DMS79 (cell line): ENCODE measurements at regions not wholly inside any gene's neighbourhood (a gene's known extent, or its start where the extent isn't known, plus 50 kb on each side); places are given as distances from the start of the nearest gene placed in this dataset.
"Not testable (repeated sequence)": the region's sequence is repeated elsewhere in the genome, so short reads cannot be mapped to it uniquely, and the experiment has no call there.

Experiments
- DNase-seq: peaks from one replicate; lab custom pipeline; 2025; lab: John Stamatoyannopoulos, UW

DNA sequence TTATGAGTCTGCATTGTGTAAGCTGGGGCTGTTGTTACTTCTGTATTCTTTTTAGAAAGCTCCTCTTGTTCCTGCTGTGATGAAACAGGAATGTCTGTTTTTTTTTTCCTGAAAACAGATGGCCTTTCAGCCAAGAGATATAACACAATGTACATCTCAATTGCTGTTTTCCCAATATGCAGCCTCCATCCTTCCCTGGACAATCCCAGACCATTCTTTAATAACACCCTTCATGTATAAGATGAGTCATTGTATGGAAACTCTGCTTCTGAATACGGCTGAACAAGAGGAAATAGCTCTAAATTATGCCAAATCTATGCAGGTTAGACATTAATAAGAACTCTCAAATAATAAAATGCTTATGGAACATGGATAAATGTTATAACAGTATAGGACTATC is 60.2 kb upstream of the LRRC4C start:
- DNase-seq: no peak

DNA sequence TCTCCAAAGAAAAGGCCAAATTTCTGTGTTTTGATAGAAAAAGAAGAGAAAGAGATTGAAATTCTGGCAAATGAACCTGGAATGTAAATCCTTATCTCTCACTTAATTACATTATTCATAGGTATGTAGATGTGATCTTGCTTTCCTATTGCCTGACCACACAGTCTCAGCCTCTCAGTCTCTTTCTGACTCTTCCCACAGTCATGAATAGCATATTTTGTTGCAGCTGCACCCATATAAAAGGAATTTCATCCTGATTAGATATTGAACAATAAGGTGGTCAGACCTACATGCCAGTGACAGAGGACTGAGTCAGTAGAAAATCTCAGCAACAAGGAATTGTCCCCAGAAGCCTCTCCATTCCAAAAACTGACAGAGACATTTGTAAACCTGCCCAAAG is 62.9 kb upstream of the LRRC4C start:
- no peak for DNase-seq

DNA sequence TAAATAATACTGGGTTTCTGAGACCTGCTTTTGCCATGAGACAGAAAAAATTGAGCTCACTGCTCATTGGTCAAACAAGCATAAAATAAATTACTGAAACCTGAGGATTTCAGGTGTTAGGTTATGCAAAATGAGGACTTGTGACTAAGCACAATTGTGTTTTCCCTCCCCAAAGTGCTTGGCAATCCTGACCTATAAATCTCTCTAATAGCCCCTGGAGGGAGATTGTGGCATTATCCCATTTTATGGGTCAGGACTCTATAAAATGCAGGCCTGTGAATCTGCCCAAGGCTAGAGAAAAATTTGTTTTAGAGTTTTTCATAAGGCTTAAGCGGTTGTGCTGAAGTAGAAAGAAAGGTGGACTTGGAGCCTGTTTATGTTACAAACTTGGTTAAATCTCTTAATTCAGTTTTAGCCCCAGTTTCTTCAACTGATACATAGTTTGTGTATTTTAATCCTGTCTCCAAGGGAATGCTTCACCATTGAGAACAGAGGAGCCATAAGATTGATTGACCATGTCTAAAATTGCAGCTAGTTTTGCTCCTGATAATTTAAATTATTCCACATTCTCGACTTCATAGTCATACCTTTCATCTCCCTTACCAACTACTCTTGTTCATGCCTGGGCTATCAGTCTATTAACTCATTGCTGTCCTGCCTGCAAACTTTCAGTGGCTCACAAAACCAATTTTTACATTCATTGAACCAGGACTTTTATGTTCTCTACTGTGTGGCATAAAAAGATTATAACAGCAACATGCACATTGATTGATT is 63.6 kb upstream of the LRRC4C start:
- no peak for DNase-seq

DNA sequence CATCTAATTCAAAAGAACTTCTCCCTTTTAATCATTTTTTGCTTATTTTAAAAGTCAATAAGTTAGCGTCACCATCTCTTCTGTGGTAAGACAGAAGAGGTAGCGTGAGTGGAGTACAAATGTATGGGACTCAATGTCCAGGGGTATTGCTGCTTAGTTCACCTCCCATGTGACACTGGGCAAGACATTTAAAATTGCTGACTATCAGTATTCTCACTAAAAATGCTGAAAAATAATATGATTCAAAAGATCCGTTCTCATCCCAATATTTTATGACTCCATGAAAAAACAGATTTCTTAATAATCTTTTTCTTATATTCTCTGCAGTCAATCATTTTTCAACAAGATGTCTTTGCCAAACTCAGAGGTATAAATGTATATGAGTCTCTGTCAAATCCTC is 68.1 kb upstream of the LRRC4C start:
- no peak for DNase-seq

DNA sequence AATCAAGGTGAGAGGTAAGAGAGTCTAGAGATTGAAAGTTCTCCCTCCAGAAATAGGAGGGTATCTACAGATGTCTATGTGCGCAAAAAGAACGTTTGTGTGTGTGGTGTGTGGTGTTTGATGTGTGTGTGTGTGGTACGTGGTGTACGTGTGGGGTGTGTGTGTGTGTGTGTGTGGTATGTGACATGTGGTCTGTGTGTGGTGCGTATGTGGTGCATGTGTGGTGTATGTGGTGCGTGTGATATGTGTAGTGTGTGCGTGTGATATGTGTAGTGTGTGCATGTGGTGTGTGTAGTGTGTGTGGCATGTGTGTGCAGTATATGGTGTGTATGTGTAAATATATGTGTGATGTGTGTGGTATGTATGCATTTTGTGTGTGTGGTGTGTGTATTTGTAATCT is 73.0 kb upstream of the LRRC4C start:
- no peak for DNase-seq

DNA sequence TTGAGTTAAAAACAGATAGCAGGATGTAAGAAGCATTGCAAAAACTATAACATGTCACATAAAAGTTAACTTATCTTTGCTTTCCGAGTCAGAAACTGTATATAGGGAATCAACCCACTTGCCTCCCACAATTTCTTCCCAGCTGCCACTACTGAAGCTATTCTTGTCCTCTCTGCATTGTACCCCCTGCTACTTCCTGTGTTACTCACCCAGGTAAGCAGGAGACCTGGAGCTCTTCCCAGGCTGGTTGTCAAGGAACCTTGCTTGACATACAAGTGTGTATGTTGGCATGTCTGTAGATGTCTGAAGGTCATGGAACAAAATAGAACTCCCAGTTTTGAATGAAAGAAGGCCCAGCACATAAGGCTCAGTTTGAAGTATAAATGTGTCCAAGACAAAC is 74.3 kb upstream of the LRRC4C start:
- no peak for DNase-seq

DNA sequence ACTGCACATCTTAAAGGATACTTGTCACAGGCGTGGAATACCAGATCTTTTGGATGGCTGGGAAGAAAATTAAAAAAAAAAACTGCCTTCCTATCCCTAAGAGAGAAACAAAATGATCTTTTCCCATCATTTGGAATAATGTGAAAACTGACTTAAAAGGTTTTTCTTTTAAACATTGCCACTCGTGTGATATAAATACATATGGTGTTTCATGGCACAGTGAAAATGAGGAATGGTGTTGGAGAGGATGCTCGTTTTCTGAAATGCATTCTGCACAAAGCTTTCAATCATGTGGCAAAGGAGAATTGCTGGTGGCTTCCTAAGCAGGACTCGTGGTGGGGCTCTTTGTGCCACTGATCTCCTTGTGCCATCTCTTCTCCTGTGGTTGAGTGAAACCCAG is 74.9 kb upstream of the LRRC4C start:
- no peak for DNase-seq

DNA sequence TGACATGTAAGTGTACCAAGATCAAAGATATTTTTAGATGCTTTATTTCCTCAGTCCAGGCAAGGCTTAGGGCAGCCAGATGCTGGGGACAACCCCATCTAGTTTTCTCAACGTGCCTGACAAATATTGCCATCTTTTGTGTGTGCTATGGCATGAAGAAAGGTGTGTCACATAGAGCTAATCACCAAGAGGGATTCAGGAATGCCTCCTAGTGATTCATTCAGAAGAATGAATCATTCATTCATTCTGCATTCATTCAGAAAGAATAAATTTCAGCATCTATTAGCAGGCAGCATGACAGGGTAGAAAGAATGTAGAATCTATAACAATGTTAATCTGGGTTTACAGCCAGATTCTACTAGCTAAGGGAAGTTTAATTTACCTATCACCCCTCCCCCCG is 75.4 kb upstream of the LRRC4C start:
- no peak for DNase-seq

DNA sequence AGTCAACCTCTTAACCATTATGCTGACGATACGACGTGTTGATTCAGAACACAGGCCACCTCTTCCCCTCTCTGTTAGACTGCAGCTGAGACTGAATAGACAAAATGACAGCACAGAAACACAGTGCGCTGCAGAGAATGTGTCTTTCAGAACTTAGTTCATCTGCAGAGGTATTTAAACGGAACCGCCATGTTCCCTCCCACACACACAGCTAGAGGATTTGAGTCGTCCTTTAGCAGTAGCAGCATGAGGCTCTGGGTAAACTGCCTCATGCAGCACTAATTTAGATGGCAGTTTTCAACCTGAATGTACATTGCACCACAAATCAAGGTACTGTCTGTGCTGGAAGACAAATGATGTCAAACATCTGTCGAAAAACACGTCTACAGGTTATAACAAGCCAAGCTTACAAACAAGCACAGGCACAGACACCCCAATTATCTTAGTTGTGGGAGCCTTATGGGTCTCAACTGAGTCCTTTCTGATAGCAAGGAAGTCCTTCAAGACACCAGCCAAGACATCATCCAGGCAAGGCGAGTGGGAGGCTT is 76.6 kb upstream of the LRRC4C start:
- DNase-seq: no peak

DNA sequence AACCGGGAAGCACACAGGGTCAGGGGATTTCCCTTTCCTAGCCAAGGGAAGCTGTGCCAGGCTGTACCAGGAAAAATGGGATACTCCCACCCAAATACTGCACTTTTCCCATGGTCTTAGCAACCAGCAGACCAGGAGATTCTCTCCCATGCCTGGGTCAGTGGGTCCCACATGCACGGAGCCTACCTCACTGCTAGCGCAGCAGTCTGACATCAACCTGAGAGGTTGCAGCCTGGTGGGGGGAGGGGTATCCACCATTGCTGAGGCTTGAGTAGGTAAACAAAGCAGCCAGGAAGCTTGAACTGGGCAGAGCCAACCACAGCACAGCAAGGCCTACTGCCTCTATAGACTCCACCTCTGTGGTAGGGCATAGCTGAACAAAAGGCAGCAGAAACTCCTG is 85.5 kb upstream of the LRRC4C start:
- not testable (repeated sequence) for DNase-seq

DNA sequence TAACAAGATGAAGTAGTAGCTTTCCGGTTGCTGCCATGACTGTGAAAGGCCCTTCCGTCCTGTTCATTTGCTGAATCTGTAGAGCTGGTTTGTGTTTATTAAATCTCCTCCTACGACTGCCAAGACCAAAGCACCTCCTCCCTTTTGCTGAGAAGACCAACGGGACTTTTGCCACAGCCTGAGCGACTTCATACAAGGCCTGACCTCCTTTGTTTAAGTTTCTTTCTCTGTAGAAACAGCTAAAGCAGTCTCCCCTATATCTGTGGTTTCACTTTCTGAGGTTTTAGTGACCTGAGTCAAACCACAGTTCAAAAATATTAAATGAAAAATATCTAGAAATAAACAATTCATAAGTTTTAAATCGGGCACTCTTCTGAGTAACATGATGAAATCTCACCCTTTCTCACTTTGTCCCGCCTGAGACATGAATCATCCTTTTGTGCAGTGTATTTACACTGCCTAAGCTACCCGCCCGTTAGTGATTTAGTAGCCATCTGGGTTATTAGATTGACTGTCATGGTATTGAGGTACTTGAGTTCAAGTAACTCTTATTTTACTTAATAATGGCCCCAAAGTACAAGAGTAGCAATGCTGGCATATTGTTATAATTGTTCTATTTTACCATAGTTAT is 119.1 kb upstream of the LRRC4C start:
- DNase-seq: no peak

DNA sequence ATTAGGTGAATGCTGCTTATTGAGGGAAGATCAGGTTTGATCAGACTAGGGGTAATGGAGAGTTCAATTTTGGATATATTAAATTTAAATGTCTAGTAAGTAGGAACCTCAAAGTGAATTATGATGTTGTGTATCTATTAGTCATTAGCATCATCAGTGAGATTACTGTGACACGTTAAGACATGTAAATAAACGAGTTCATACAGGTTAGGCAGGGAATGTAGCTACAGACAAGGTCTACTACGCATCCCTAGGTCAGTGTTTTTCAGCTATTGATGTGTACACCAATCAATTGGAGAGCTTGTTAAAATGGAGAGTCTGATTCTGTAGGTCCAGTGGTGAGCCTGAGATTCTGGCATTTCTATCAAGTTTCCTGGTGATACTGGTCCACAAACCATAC is 120.1 kb upstream of the LRRC4C start:
- no peak for DNase-seq

DNA sequence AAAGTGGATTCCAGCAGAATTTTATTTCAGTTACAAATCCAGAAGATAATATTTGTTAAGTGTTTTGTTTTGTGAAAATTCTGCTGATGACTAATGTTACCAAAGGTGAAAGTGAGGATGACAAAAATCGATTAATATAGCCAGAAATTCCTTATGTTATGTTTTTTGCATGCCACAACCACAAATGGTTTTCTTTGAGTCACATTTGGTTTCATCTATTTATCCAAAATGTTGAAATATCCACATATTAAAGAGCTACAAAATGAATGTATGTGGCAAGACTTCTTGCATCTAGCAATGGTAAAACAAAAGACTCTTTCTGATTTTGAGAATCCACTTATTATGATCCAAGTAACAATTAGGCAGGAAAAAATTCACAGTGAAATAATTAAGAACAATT is 150.1 kb upstream of the LRRC4C start:
- DNase-seq: no peak

DNA sequence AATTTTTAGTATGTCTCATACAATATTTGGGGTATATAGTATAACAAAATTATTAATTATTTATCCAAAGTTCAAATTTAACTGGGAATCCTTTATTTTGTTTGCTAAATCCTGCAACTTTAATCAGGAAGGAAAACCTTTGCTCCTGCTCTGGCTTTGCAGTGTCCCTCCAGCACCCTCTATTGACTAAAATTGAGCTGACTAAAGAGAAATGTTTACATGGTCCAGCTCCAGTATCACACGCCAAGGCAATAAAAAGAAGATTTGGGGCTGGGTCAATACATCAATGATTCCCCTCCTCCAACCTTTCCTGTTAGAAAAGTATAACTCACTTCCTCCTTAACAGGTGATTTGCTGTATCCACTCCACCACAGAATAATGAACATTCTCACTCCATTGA is 153.0 kb upstream of the LRRC4C start:
- DNase-seq: no peak

DNA sequence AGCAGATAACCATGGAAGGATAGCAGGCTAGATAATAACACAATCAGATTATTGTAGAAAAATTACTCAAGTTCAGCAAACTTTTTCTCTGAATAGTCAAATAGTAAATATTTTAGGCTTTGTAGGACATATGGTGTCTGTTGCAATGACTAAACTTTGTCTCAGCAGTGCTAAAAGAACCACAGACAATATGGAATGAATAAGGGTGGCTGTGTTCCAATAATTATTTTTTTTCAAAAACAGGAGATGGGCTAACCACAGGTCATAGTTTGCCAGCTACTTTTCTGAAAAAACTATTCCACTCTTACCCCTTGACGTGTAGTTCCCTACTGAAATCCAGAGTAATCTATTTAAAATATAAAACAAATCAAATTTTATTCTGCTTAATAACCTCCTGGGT is 153.9 kb upstream of the LRRC4C start:
- no peak for DNase-seq

DNA sequence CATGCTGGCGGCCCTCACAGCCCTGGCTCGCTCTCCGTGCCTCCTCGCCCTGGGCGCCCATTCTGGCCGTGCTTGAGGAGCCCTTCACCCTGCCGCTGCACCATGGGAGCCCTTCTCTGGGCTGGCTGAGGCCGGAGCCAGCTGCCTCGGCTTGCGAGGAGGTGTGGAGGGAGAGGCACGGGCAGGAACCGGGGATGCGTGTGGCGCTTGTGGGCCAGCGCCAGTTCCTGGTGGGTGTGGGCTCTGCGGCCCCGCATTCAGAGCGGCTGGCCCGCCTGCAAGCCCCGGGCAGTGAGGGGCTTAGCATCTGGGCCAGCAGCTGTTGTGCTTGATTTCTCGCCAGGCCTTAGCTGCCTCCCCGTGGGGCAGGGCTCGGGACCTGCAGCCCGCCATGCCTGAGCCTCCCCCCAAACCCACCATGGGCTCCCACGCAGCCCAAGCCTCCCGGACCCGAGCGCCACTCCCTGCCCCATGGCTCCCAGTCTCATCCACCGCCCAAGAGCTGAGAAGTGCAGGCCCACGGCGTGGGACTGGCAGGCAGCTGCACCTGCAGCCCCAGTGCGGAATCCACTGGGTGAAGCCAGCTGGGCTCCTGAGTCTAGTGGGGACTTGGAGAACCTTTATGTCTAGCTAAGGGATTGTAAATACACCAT is 163.4 kb upstream of the LRRC4C start:
- no peak for DNase-seq

DNA sequence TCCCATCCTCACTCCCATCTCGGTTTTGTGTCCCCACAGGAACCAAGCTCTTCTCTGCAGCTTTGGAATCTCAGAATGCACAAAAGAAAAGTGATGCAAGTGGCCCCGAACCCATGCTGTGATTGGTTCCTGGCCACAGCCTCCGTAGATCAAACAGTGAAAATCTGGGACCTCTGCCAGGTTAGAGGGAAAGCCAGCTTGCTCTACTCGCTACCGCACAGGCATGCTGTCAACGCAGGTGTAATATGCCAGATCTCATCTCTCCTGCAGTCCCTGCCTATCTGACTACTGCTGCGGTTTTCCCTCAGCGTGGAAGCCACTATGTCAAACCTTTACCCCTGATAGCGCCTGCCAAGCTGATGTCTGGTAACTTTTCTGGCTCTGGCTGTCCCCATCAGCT is 200.5 kb upstream of the LRRC4C start:
- DNase-seq: no peak

DNA sequence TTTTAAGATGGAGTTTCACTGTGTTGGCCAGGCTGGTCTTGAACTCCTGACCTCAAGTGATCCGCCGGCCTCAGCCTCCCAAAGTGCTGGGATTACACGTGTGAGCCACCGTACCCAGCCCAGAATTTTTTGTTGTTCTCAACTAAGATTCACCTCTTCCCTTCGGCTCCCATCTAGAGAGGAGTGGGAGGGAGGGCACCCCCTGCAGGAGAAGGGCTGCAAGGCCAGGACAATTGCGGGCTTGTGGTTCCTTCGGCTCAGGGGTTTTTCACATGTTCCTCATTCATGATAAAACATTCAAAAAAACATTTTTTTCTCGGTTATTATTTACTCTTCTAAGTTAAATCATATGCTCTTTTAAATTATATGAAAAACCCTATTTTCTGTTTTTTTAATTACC is 201.1 kb upstream of the LRRC4C start:
- DNase-seq: no peak

DNA sequence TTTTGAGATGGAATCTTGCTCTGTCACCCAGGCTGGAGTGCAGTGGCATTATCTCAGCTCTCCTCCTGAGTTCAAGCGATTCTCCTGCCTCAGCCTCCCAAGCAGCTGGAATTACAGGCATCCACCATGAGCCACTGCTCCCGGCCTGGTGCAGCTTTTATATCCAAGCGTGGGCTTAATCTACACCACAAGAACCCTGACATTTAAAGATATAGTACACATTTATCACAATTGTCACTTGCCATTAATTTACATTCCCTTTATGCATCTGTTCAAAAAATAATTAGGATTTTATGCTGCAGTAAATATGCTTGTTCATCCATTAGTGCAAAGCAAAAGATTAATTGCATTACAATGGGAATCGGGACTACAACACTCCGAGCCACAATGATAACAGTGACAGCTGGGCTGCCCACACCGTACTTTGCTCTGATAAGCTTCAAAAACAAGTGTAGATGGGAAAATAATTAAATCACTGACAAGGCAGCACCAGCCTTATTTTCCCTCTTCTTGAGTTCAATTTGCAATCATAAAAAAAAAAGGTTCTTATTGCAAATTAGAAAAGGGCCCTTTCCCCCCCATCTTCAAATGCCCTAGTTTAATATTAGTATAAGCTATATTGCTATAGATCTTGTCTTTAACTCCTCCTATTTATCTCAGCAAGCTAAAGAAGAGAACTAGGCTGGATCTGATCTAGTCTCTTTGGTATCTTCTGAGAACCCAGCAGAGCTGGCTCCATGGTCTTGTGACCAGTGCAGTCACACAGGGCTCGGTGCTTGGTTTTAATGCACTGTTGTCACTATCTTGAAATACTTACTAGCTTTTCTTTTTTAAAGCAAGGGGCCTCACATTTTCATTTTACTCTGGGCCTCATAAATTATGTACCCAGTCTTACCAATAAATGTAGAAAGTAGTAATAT is 206.2 kb upstream of the LRRC4C start:
- DNase-seq: no peak

DNA sequence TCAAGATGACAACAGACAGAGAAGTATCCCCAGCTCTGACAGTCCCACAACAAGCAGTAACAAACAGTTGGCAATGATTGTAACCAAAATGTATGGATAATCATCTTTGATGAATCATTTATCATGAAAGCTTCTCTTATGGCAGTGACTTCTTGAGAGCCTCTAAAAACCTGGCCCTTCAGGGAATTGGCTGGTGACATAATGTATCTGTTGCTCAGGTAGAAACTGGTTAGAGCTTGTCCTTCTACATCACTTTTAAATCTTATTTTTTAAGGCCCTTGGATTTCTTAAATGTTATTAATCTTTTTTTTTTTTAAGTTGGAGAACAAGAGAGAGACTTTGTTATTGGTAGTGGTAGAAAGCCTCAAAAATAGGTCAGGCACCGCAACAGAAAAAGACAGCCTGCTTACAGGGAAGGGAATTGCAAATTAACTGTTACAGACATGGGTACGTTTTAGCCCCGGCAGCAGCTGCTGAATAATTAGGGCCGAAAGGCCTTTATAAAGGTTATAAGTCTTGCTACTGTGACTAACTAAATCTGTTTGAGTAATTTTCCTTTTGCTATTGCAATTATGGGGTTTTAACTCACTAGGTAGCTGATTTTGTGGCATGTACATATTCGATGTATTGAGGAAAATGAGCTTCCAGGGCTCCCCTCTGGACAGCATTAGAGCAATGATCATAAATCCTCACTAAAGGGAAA is 207.7 kb upstream of the LRRC4C start:
- DNase-seq: no peak

DNA sequence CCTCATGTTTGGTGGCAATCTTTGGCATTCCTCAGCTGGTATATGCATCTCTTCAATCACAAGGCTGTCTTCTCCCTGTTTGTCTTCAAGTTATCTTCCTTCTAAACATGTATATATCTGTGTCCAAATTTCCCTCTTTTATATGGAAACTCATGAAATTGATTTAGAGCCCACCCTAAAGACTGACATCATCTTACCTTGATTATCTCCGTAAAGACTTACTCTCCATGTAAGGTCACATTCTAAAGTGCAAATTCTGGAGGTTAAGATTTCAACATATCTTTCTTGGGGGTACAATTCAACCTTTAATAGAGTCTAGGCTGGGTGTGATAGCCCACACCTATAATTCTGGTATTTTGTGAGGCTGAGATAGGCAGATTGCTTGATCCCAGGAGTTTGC is 215.8 kb upstream of the LRRC4C start:
- DNase-seq: no peak

DNA sequence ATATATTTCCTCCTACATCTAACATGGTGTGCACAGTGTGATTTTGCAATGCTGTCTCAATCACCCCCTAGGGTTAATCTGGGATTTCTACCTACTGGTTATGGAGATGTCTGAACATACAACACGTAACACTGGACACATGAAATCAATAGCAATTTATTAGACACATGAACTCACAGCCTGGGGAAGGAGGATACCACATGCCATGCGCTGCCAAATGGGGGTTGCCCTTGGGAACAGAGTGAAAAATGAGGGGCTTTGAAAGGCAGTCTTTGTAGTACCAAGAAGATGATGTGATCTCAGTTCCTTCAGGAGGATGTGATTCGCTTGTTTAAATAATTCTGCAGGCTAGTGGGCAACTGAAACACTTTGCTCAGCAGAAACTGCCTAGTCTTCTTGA is 253.6 kb upstream of the LRRC4C start:
- DNase-seq: no peak
